Ascending aorta (tissue), 2 donors: ENCODE measurements at regions not wholly inside any gene's neighbourhood (a gene's known extent, or its start where the extent isn't known, plus 50 kb on each side); places are given as distances from the start of the nearest gene placed in this dataset.

Source experiments
- DNase-seq, 2 donors: peaks; one replicate each; pipeline ENCODE4 v3.0.0-alpha.2; 2019; ENCODE audit warnings: low spot score in 2 of 2
- H3K27ac ChIP-seq, 2 donors: fragments of 200-600 bp; sonication (generic); one replicate each; pipeline ENCODE4 v1.5.1; 2016 to 2017; ENCODE audit warnings: mild to moderate bottlenecking in 1 of 2
- H3K27me3 ChIP-seq: fragments of 200-600 bp; sonication (generic); one replicate; pipeline ENCODE4 v1.5.1; 2017
- H3K36me3 ChIP-seq, 2 donors: fragments of 200-600 bp; sonication (generic); one replicate each; pipeline ENCODE4 v1.5.1; 2016
- H3K4me1 ChIP-seq, 2 donors: fragments of 200-600 bp; sonication (generic); one replicate each; pipeline ENCODE4 v1.5.1; 2016 to 2017; ENCODE audit warnings: mild to moderate bottlenecking in 1 of 2
- H3K4me3 ChIP-seq, 2 donors: fragments of 200-600 bp; sonication (generic); one replicate each; pipeline ENCODE4 v1.5.1; 2016 to 2017; ENCODE audit warnings: mild to moderate bottlenecking in 1 of 2
- H3K9me3 ChIP-seq, 2 donors: fragments of 200-600 bp; sonication (generic); one replicate each; pipeline ENCODE4 v1.5.1; 2016
- intact Hi-C: fragments of 100-400 bp; cut with DNase I; formaldehyde crosslinking; loops from one replicate; pipeline ENCODE4 v1.15.1; 2023
- TF ChIP-seq, protein P1 (sequence below), 3 experiments: fragments of 200-600 bp in 2 of 3; fragments of 450-650 bp in 1 of 3; sonication (generic) in 2 of 3; IDR thresholded peaks; one replicate each; pipeline ENCODE4 v1.5.1; 2016 to 2019; ENCODE audit warnings: antibody characterized with exemption in 3 of 3, mild to moderate bottlenecking in 1 of 3, moderate library complexity in 1 of 3

DNA sequence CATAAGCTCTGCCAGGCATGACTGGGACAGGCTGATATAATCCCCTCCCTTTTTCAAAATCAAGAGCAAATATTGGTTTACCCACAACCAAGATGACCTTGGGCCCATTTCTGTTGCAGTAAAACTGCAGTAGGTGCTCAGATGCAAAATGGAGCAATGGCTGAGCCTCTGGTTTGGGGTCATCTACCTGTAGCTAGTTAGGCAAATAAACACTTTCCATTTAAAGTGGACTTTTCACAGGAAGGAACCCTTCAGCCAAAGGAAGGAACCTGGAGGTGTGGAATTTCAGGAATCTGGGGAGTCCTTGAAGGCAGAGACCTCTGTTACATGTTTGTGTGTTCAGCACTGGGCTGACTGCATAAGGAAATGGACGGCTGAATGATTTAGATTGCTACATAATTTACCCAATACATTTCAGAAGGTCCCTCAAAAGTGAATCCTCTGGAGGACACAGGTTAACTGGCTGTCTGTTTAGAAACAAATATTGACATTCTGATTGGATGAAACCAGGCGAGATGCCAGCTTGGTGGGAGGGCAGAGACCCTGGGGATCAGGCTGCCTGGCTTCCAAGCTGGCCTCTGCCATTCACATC lies 170.1 kb upstream of the ZNF618 start:
- peak in 1 of 2 donors; percentile 27 for DNase-seq
- H3K4me1 ChIP-seq = no peaks in the 10 kb centered on the region
- no peak overlapping the region for H3K27ac ChIP-seq
- H3K27me3 ChIP-seq = no peaks in the 10 kb centered on the region
- no peak overlapping the region for H3K4me3 ChIP-seq
- H3K36me3 ChIP-seq = no peaks in the 10 kb centered on the region
- intact Hi-C loops = no loop called here
- H3K9me3 ChIP-seq = no peaks in the 10 kb centered on the region
- TF ChIP-seq, protein P1, sequence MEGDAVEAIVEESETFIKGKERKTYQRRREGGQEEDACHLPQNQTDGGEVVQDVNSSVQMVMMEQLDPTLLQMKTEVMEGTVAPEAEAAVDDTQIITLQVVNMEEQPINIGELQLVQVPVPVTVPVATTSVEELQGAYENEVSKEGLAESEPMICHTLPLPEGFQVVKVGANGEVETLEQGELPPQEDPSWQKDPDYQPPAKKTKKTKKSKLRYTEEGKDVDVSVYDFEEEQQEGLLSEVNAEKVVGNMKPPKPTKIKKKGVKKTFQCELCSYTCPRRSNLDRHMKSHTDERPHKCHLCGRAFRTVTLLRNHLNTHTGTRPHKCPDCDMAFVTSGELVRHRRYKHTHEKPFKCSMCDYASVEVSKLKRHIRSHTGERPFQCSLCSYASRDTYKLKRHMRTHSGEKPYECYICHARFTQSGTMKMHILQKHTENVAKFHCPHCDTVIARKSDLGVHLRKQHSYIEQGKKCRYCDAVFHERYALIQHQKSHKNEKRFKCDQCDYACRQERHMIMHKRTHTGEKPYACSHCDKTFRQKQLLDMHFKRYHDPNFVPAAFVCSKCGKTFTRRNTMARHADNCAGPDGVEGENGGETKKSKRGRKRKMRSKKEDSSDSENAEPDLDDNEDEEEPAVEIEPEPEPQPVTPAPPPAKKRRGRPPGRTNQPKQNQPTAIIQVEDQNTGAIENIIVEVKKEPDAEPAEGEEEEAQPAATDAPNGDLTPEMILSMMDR (IDR thresholded peaks at IDR 0.05) = no peak

GRCh38 chr9:113707953-113708695 lies 168.0 kb upstream of the ZNF618 start:
- H3K4me1 ChIP-seq = no peaks in the 10 kb centered on the region
- H3K36me3 ChIP-seq = no peaks in the 10 kb centered on the region
- no peaks in the 10 kb centered on the region for H3K9me3 ChIP-seq
- no peak overlapping the region for H3K27ac ChIP-seq
- TF ChIP-seq, protein P1 (IDR thresholded peaks at IDR 0.05) = no peak
- intact Hi-C loops = no loop called here
- H3K4me3 ChIP-seq = no peak overlapping the region
- peak in 1 of 2 donors; percentile 28 for DNase-seq
- no peaks in the 10 kb centered on the region for H3K27me3 ChIP-seq

DNA sequence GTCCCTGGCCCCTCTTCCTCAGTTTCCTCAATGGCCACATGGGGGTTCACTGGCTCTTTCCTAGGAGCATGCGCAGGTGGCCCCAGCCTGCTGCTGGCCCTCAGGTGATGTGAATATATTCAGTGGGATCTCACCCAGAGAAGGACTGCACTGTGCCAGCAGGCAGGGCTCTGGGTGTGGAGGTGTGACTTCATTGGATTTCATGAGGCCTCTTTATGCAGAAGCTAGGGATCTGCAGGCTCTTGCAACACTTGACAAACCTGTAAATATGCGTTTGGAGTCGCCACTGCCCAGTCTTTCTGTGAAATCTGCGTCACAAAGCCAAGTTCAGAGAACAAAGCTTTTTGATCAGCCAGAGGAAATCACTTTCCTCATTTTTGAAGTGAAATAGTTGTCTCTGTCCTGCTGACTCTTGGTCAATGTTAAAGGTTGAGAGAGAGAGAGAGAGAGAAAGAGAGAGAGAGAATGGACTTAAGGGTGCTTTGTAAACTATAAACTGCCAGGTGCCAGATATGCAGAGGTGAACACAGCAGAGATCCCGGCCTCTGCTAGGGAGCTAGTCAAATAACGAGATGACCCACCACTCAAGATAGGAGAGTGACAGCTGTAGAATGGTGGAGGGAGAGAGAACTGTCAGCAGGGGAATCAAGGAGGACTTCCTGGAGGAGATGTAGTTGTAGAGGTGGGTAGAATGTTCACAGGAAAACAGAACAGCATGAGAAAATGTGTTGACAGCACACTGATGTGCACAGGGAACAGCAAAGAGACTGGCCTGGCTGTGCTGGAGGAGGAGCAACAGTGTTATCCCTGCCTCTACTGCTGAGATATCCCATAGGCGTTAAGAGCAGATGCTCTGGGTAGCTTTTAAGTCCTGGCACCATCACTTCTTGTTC lies 167.0 kb upstream of the ZNF618 start:
- intact Hi-C loops = no loop called here
- no peaks in the 10 kb centered on the region for H3K4me1 ChIP-seq
- H3K36me3 ChIP-seq = no peaks in the 10 kb centered on the region
- H3K9me3 ChIP-seq = no peaks in the 10 kb centered on the region
- H3K27ac ChIP-seq = no peak overlapping the region
- no peaks in the 10 kb centered on the region for H3K27me3 ChIP-seq
- no peak for DNase-seq
- TF ChIP-seq, protein P1 (IDR thresholded peaks at IDR 0.05) = no peak
- H3K4me3 ChIP-seq = no peak overlapping the region

- intact Hi-C loops = no loop called here
- Histone ChIP-seq H3K36me3 (no peaks in the 10 kb centered on the region), H3K4me1 (no peaks in the 10 kb centered on the region), H3K4me3 (no peak overlapping the region), H3K9me3 (no peaks in the 10 kb centered on the region), H3K27me3 (no peaks in the 10 kb centered on the region), H3K27ac (no peak overlapping the region)
- TF ChIP-seq, protein P1 (IDR thresholded peaks at IDR 0.05) = no peak
- no peak for DNase-seq
Observed at GRCh38 chr9:113709721-113710120, 166.4 kb upstream of the ZNF618 start.

GRCh38 chr9:113711251-113711650 lies 164.9 kb upstream of the ZNF618 start:
- DNase-seq = no peak
- intact Hi-C loops = no loop called here

More at GRCh38 chr9:113711251-113711650, 164.9 kb upstream of the ZNF618 start:
- Histone ChIP-seq H3K27ac (no peak overlapping the region), H3K9me3 (no peaks in the 10 kb centered on the region), H3K4me3 (no peak overlapping the region), H3K4me1 (no peaks in the 10 kb centered on the region), H3K36me3 (no peaks in the 10 kb centered on the region), H3K27me3 (no peaks in the 10 kb centered on the region)
- TF ChIP-seq, protein P1 (IDR thresholded peaks at IDR 0.05) = no peak
